SK-N-SH (cell line): ENCODE measurements at regions not wholly inside any gene's neighbourhood (a gene's known extent, or its start where the extent isn't known, plus 50 kb on each side); places are given as distances from the start of the nearest gene placed in this dataset.

Experiments
- CTCF ChIA-PET: fragments of 300-600, 350-600 bp; formaldehyde crosslinking; extraction: SDS; loops from one replicate; lab custom pipeline; 2021; lab: Yijun Ruan, JAX
- POLR2A ChIA-PET: fragments of 350-600 bp; sonication (Branson Sonifier 250); formaldehyde crosslinking; extraction: SDS; loops from one replicate; lab custom pipeline; 2020; ENCODE audit warnings: antibody characterized with exemption, inconsistent platforms; lab: Yijun Ruan, JAX
- DNase-seq: peaks from one replicate; pipeline ENCODE4 v3.0.0; 2012
- H2AFZ ChIP-seq: fragments of 200-600 bp; sonication (generic); 2 replicates; pipeline ENCODE4 v1.8.1; 2016; ENCODE audit warnings: antibody characterized with exemption, mild to moderate bottlenecking, low read depth
- H3F3A ChIP-seq: fragments of 200-600 bp; sonication (generic); replicated peaks from 2 replicates; pipeline ENCODE3; 2016; ENCODE audit warnings: antibody characterized with exemption, mild to moderate bottlenecking; ENCODE audit not compliant: insufficient read depth
- H3K27ac ChIP-seq, 2 experiments: fragments of 200-500 bp in 1 of 2; fragments of 200-600 bp in 1 of 2; sonication (Bioruptor generic) in 1 of 2; sonication (generic), shearing (Covaris generic) in 1 of 2; 2 replicates each; pipeline versions ENCODE4 v1.5.1 to v1.6.1; 2014 to 2016; ENCODE audit warnings: low read depth in 2 of 2, inconsistent platforms in 1 of 2, low read length in 1 of 2, mild to moderate bottlenecking in 1 of 2, mixed read lengths in 1 of 2
- H3K27me3 ChIP-seq: fragments of 200-600 bp; sonication (generic), shearing (Covaris generic); 2 replicates; pipeline ENCODE4 v1.6.1; 2016; ENCODE audit warnings: mixed run types; ENCODE audit not compliant: insufficient read depth
- H3K36me3 ChIP-seq, 2 experiments: fragments of 200-500 bp in 1 of 2; fragments of 200-600 bp in 1 of 2; sonication (Bioruptor generic) in 1 of 2; sonication (generic) in 1 of 2; replicated peaks in 1 of 2; 2 replicates each; pipeline versions ENCODE3 to v1.5.1; 2014 to 2016; ENCODE audit warnings: low read length in 1 of 2, mild to moderate bottlenecking in 1 of 2; ENCODE audit not compliant: insufficient read depth in 2 of 2, control insufficient read depth in 1 of 2
- H3K4me1 ChIP-seq, 2 experiments: fragments of 200-500 bp in 1 of 2; fragments of 200-600 bp in 1 of 2; sonication (Bioruptor generic) in 1 of 2; sonication (generic), shearing (Covaris generic) in 1 of 2; 2 replicates each; pipeline versions ENCODE4 v1.5.1 to v1.6.1; 2014 to 2016; ENCODE audit warnings: low read depth in 1 of 2, low read length in 1 of 2, mixed run types in 1 of 2; ENCODE audit not compliant: insufficient read depth in 2 of 2, control insufficient read depth in 1 of 2
- H3K4me2 ChIP-seq: fragments of 200-600 bp; sonication (generic), shearing (Covaris generic); 2 replicates; pipeline ENCODE4 v1.6.1; 2017; ENCODE audit warnings: mixed run types
- H3K4me3 ChIP-seq, 2 experiments: fragments of 200-500 bp in 1 of 2; fragments of 200-600 bp in 1 of 2; sonication (Bioruptor generic) in 1 of 2; sonication (generic), shearing (Covaris generic) in 1 of 2; 2 replicates each; pipeline versions ENCODE4 v1.5.1 to v1.8.1; 2014 to 2016; ENCODE audit warnings: low read depth in 2 of 2, inconsistent platforms in 1 of 2, low read length in 1 of 2, mild to moderate bottlenecking in 1 of 2, mixed read lengths in 1 of 2, moderate library complexity in 1 of 2
- H3K79me2 ChIP-seq: fragments of 200-600 bp; sonication (generic); 2 replicates; pipeline ENCODE4 v1.8.1; 2017; ENCODE audit warnings: mild to moderate bottlenecking; ENCODE audit not compliant: insufficient read depth
- H3K9ac ChIP-seq: fragments of 200-600 bp; sonication (generic); 2 replicates; pipeline ENCODE4 v1.6.1; 2017; ENCODE audit warnings: mixed run types
- H3K9me2 ChIP-seq: fragments of 200-600 bp; sonication (generic); 2 replicates; pipeline ENCODE4 v1.6.1; 2017; ENCODE audit warnings: mixed run types
- H3K9me3 ChIP-seq: fragments of 200-600 bp; sonication (generic); 2 replicates; pipeline ENCODE4 v1.6.1; 2017; ENCODE audit warnings: mixed run types, mild to moderate bottlenecking, moderate library complexity
- H4K20me1 ChIP-seq: fragments of 200-600 bp; sonication (generic); 2 replicates; pipeline ENCODE4 v1.6.1; 2017; ENCODE audit warnings: mild to moderate bottlenecking, mixed run types; ENCODE audit not compliant: insufficient read depth
- ELF1 ChIP-seq: IDR thresholded peaks from 2 replicates; pipeline ENCODE4 v1.4.0; 2012
- EP300 ChIP-seq, 2 experiments: IDR thresholded peaks; 2 replicates each; pipeline versions ENCODE4 v1.4.0 to v1.6.1; 2012; ENCODE audit warnings: borderline replicate concordance in 1 of 2, low read depth in 1 of 2, low read length in 1 of 2
- FOSL2 ChIP-seq: IDR thresholded peaks from 2 replicates; pipeline ENCODE4 v1.4.0; 2012; ENCODE audit warnings: low read depth, mild to moderate bottlenecking, moderate library complexity, borderline replicate concordance
- FOXM1 ChIP-seq: IDR thresholded peaks from 2 replicates; pipeline ENCODE4 v1.4.0; 2012; ENCODE audit warnings: low read depth, mild to moderate bottlenecking
- GABPA ChIP-seq: IDR thresholded peaks from 2 replicates; pipeline ENCODE4 v1.4.0; 2012; ENCODE audit warnings: low read depth, mild to moderate bottlenecking
- GATA2 ChIP-seq: sonication (generic); formaldehyde crosslinking; IDR thresholded peaks from 2 replicates; pipeline ENCODE4 v1.5.0; 2020; ENCODE audit warnings: mild to moderate bottlenecking, missing genetic modification reagents
- JUND ChIP-seq: IDR thresholded peaks from 2 replicates; pipeline ENCODE4 v1.4.0; 2012
- NRF1 ChIP-seq: IDR thresholded peaks from 2 replicates; pipeline ENCODE4 v1.6.1; 2012; ENCODE audit warnings: low read depth, mild to moderate bottlenecking, low read length
- RCOR1 ChIP-seq: fragments of 150-350 bp; IDR thresholded peaks from 2 replicates; pipeline ENCODE4 v1.6.1; 2017; ENCODE audit warnings: antibody characterized with exemption, low read length
- RFX5 ChIP-seq: IDR thresholded peaks from 2 replicates; pipeline ENCODE4 v1.6.1; 2012; ENCODE audit warnings: mild to moderate bottlenecking, improper control_type of control experiment, low read length
- SIN3A ChIP-seq: IDR thresholded peaks from 2 replicates; pipeline ENCODE4 v1.6.1; 2012; ENCODE audit warnings: low read depth, mild to moderate bottlenecking, low read length, moderate library complexity, borderline replicate concordance
- TEAD4 ChIP-seq: IDR thresholded peaks from 2 replicates; pipeline ENCODE4 v1.4.0; 2012; ENCODE audit warnings: mild to moderate bottlenecking, borderline replicate concordance; ENCODE audit not compliant: insufficient read depth
- YY1 ChIP-seq: IDR thresholded peaks from 2 replicates; pipeline ENCODE4 v1.4.0; 2012; ENCODE audit warnings: low read depth, mild to moderate bottlenecking
- WGBS: methylation state at CpG from one replicate; pipeline ENCODE4 v1.1.6; 2017; ENCODE audit warnings: low lambda C conversion rate; 5-methylcytosine and 5-hydroxymethylcytosine counted together
- TF ChIP-seq, protein P1 (sequence below): IDR thresholded peaks from 2 replicates; pipeline ENCODE4 v1.4.0; 2012; ENCODE audit warnings: low read depth, borderline replicate concordance
- TF ChIP-seq, protein P2 (sequence below): fragments of 150-350 bp; IDR thresholded peaks from 2 replicates; pipeline ENCODE4 v1.6.1; 2017; ENCODE audit warnings: antibody characterized with exemption, low read length, low read depth, borderline replicate concordance
- TF ChIP-seq, protein P3 (sequence below): fragments of 200-600 bp; sonication (generic); IDR thresholded peaks from 2 replicates; pipeline ENCODE4 v1.6.1; 2017; ENCODE audit warnings: antibody characterized with exemption, mild to moderate bottlenecking, moderate library complexity
- TF ChIP-seq, protein P4 (sequence below): IDR thresholded peaks from 2 replicates; pipeline ENCODE4; 2012
- TF ChIP-seq, protein P5 (sequence below): fragments of 150-350 bp; IDR thresholded peaks from 2 replicates; pipeline ENCODE4 v1.6.1; 2016; ENCODE audit warnings: mild to moderate bottlenecking, low read depth, low read length

DNA sequence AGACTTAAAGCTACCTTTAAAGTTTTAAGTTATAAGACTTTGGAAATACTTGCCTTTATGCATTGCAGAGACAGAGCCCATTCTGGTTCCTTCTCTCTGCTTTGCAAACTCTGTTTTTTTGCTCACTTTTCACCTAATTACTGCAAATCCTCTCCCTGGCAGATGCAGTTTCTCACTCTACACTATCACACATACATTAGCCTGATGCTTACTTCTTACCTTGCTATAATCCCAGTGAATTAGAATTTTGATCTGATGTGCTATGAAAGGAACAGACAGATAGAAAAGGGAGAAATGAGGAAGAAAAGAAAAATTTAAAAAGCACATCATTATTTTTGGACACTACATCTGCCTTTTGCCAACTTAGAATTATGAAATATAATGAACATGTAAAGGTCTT, 489.5 kb upstream of the EDIL3 start (continued):
- TF ChIP-seq RFX5, result no peak
- TF ChIP-seq EP300 (IDR thresholded peaks at IDR 0.05; ENCODE audit: borderline replicate concordance in 1 of 2, low read depth in 1 of 2, low read length in 1 of 2), result no peak
- TF ChIP-seq TEAD4, result no peak

DNA sequence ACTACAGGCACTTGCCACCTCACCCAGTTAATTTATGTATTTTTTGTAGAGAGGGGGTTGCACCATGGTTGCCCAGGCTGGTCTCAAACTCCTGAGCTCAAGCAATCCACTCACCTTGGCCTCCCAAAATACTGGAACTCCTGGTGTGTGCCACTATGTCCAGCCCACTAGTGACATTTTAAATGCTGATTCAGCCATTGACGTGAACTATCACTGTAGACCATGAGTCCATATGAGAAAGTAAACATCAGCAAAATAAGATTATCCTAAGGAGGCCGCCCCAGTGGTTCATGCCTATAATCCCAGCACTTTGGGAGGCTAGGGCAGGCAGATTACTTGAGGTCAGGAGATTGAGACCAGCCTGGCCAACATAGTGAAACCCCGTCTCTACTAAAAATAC, 488.1 kb upstream of the EDIL3 start:
- H3F3A ChIP-seq, result no peaks in the 10 kb centered on the region
- DNase-seq, result no peak
- WGBS, result 6% methylated on average over 3 of the region's 3 CpGs
- no peak overlapping the region for H3K9ac ChIP-seq
- no peaks in the 10 kb centered on the region for H3K36me3 ChIP-seq
- no peak overlapping the region for H3K27ac ChIP-seq
- ChIA-PET CTCF (no interaction called here), POLR2A (no interaction called here)
- TF ChIP-seq GABPA (no peak), YY1 (no peak), FOXM1 (no peak), NRF1 (no peak), GATA2 (CRISPR knock-in tag) (no peak), SIN3A (no peak), JUND (no peak), RCOR1 (no peak), FOSL2 (no peak)
- TF ChIP-seq, protein P1, sequence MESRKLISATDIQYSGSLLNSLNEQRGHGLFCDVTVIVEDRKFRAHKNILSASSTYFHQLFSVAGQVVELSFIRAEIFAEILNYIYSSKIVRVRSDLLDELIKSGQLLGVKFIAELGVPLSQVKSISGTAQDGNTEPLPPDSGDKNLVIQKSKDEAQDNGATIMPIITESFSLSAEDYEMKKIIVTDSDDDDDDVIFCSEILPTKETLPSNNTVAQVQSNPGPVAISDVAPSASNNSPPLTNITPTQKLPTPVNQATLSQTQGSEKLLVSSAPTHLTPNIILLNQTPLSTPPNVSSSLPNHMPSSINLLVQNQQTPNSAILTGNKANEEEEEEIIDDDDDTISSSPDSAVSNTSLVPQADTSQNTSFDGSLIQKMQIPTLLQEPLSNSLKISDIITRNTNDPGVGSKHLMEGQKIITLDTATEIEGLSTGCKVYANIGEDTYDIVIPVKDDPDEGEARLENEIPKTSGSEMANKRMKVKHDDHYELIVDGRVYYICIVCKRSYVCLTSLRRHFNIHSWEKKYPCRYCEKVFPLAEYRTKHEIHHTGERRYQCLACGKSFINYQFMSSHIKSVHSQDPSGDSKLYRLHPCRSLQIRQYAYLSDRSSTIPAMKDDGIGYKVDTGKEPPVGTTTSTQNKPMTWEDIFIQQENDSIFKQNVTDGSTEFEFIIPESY, result no peak
- TF ChIP-seq, protein P2, sequence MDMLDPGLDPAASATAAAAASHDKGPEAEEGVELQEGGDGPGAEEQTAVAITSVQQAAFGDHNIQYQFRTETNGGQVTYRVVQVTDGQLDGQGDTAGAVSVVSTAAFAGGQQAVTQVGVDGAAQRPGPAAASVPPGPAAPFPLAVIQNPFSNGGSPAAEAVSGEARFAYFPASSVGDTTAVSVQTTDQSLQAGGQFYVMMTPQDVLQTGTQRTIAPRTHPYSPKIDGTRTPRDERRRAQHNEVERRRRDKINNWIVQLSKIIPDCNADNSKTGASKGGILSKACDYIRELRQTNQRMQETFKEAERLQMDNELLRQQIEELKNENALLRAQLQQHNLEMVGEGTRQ, result no peak
- H4K20me1 ChIP-seq, result no peaks in the 10 kb centered on the region
- H3K9me3 ChIP-seq, result no peaks in the 10 kb centered on the region
- no peak overlapping the region for H3K4me3 ChIP-seq
- no peak overlapping the region for H2AFZ ChIP-seq
- H3K4me2 ChIP-seq, result no peak overlapping the region
- no peaks in the 10 kb centered on the region for H3K4me1 ChIP-seq
- H3K27me3 ChIP-seq, result peaks cover 15% of the 10 kb centered on the region
- no peaks in the 10 kb centered on the region for H3K79me2 ChIP-seq
- no peaks in the 10 kb centered on the region for H3K9me2 ChIP-seq

DNA sequence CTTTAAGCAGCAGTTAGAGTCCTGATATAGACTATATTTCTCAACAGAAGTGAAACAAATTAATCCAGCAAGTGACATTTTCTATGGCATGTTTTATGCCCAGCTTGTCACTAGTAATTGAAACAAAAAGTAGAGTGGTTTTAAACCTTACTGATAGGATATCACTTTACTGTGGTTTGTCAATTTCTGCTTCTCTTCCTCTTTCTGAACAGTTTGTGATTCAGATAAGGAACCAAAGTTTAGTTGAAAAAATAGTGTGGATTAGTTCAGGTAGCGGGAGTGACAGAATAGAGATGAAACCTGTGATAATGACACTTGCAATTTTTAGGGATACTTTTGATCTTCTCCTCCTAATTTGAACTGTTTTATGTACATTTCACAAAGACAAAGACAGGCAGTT, 485.7 kb upstream of the EDIL3 start:
- WGBS, result 0% methylated on average over 1 of the region's 1 CpG
- POLR2A ChIA-PET, result no interaction called here
- no peak overlapping the region for H3K9ac ChIP-seq
- CTCF ChIA-PET, result no interaction called here
- peaks cover 29% of the 10 kb centered on the region for H3K27me3 ChIP-seq
- no peaks in the 10 kb centered on the region for H3K36me3 ChIP-seq
- no peak overlapping the region for H2AFZ ChIP-seq
- H3F3A ChIP-seq, result no peaks in the 10 kb centered on the region
- no peak overlapping the region for H3K4me2 ChIP-seq
- H3K4me3 ChIP-seq, result no peak overlapping the region
- H3K9me2 ChIP-seq, result no peaks in the 10 kb centered on the region
- no peaks in the 10 kb centered on the region for H4K20me1 ChIP-seq
- H3K27ac ChIP-seq, result no peak overlapping the region
- no peak for DNase-seq
- H3K9me3 ChIP-seq, result no peaks in the 10 kb centered on the region
- H3K4me1 ChIP-seq, result no peaks in the 10 kb centered on the region
- H3K79me2 ChIP-seq, result no peaks in the 10 kb centered on the region
- TF ChIP-seq EP300 (IDR thresholded peaks at IDR 0.05; ENCODE audit: borderline replicate concordance in 1 of 2, low read depth in 1 of 2, low read length in 1 of 2), result no peak
- TF ChIP-seq, protein P3, sequence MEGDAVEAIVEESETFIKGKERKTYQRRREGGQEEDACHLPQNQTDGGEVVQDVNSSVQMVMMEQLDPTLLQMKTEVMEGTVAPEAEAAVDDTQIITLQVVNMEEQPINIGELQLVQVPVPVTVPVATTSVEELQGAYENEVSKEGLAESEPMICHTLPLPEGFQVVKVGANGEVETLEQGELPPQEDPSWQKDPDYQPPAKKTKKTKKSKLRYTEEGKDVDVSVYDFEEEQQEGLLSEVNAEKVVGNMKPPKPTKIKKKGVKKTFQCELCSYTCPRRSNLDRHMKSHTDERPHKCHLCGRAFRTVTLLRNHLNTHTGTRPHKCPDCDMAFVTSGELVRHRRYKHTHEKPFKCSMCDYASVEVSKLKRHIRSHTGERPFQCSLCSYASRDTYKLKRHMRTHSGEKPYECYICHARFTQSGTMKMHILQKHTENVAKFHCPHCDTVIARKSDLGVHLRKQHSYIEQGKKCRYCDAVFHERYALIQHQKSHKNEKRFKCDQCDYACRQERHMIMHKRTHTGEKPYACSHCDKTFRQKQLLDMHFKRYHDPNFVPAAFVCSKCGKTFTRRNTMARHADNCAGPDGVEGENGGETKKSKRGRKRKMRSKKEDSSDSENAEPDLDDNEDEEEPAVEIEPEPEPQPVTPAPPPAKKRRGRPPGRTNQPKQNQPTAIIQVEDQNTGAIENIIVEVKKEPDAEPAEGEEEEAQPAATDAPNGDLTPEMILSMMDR, result no peak
- no peak for TF ChIP-seq RFX5
- TF ChIP-seq, protein P4, sequence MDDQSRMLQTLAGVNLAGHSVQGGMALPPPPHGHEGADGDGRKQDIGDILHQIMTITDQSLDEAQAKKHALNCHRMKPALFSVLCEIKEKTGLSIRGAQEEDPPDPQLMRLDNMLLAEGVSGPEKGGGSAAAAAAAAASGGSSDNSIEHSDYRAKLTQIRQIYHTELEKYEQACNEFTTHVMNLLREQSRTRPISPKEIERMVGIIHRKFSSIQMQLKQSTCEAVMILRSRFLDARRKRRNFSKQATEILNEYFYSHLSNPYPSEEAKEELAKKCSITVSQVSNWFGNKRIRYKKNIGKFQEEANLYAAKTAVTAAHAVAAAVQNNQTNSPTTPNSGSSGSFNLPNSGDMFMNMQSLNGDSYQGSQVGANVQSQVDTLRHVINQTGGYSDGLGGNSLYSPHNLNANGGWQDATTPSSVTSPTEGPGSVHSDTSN, result no peak
- TF ChIP-seq, protein P1, result no peak
- TF ChIP-seq, protein P5, sequence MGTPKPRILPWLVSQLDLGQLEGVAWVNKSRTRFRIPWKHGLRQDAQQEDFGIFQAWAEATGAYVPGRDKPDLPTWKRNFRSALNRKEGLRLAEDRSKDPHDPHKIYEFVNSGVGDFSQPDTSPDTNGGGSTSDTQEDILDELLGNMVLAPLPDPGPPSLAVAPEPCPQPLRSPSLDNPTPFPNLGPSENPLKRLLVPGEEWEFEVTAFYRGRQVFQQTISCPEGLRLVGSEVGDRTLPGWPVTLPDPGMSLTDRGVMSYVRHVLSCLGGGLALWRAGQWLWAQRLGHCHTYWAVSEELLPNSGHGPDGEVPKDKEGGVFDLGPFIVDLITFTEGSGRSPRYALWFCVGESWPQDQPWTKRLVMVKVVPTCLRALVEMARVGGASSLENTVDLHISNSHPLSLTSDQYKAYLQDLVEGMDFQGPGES, result no peak
- TF ChIP-seq ELF1, result no peak
- TF ChIP-seq GATA2 (CRISPR knock-in tag), result no peak
- no peak for TF ChIP-seq FOXM1
- TF ChIP-seq RCOR1, result no peak
- no peak for TF ChIP-seq JUND
